IMR-90 (cell line): ENCODE measurements at regions not wholly inside any gene's neighbourhood (a gene's known extent, or its start where the extent isn't known, plus 50 kb on each side); places are given as distances from the start of the nearest gene placed in this dataset.

ENCODE experiments used
- ATAC-seq: fragments of 200-7000 bp; cut with Tn5 transposase; 2 replicates; pipeline ENCODE4 v1.9.1; 2020; ENCODE audit warnings: low read depth, mild to moderate bottlenecking, moderate library complexity
- BruUV-seq: library from RNA; stranded (reverse); fragments of 400-500 nt; replicated peaks from 2 replicates; lab custom pipeline; 2021; lab: Mats Ljungman, UMichigan
- CTCF ChIA-PET: fragments of 300-600 bp; formaldehyde crosslinking; extraction: SDS; loops from one replicate; lab custom pipeline; 2021; ENCODE audit warnings: antibody characterized with exemption; lab: Yijun Ruan, JAX
- POLR2A ChIA-PET: fragments of 300-600 bp; sonication (Branson Sonifier 250); formaldehyde crosslinking; loops from one replicate; lab custom pipeline; 2022; ENCODE audit warnings: antibody characterized with exemption; ENCODE audit not compliant: unreplicated experiment; lab: Charles Lee
- DNase-seq: peaks from one replicate; pipeline ENCODE4 v3.0.0; 2013
- H2AFZ ChIP-seq: replicated peaks from 2 replicates; pipeline ENCODE3; 2013; ENCODE audit warnings: low read length, mild to moderate bottlenecking; ENCODE audit not compliant: poor library complexity
- H2AK5ac ChIP-seq: 2 replicates; pipeline ENCODE4 v1.6.1; 2013; ENCODE audit warnings: low read depth, low read length, inconsistent platforms
- H2AK9ac ChIP-seq: replicated peaks from 2 replicates; pipeline ENCODE3; 2013; ENCODE audit warnings: mild to moderate bottlenecking, low read depth, low read length, moderate library complexity; ENCODE audit not compliant: poor library complexity
- H2BK120ac ChIP-seq: 2 replicates; pipeline ENCODE4 v1.6.1; 2013; ENCODE audit warnings: low read depth, low read length, inconsistent platforms
- H2BK15ac ChIP-seq: 3 replicates; pipeline ENCODE4 v1.6.1; 2013; ENCODE audit warnings: low read depth, low read length, inconsistent platforms
- H2BK20ac ChIP-seq: 2 replicates; pipeline ENCODE4 v1.6.1; 2013; ENCODE audit warnings: low read depth, mild to moderate bottlenecking, inconsistent platforms, low read length, moderate library complexity
- H2BK5ac ChIP-seq: 2 replicates; pipeline ENCODE4 v1.6.1; 2013; ENCODE audit warnings: mild to moderate bottlenecking, low read depth, low read length, inconsistent platforms; ENCODE audit not compliant: poor library complexity, severe bottlenecking
- H3K14ac ChIP-seq: replicated peaks from 2 replicates; pipeline ENCODE4 v1.6.1; 2013; ENCODE audit warnings: low read depth, low read length, inconsistent platforms
- H3K18ac ChIP-seq: 2 replicates; pipeline ENCODE4 v1.6.1; 2013; ENCODE audit warnings: low read depth, low read length, control low read depth
- H3K23ac ChIP-seq: 2 replicates; pipeline ENCODE4 v1.6.1; 2013; ENCODE audit warnings: low read depth, low read length, inconsistent platforms
- H3K27ac ChIP-seq: 2 replicates; pipeline ENCODE4 v1.5.1; 2013; ENCODE audit warnings: mild to moderate bottlenecking, control low read depth, low read length; ENCODE audit not compliant: insufficient read depth
- H3K27me3 ChIP-seq: 2 replicates; pipeline ENCODE4 v1.6.1; 2013; ENCODE audit warnings: low read length; ENCODE audit not compliant: control insufficient read depth, insufficient read depth
- H3K36me3 ChIP-seq: 2 replicates; pipeline ENCODE4 v1.6.1; 2013; ENCODE audit warnings: low read length, mixed read lengths; ENCODE audit not compliant: control insufficient read depth, insufficient read depth
- H3K4ac ChIP-seq: 2 replicates; pipeline ENCODE4 v1.6.1; 2013; ENCODE audit warnings: low read depth, low read length, inconsistent platforms
- H3K4me1 ChIP-seq: 2 replicates; pipeline ENCODE4 v1.6.1; 2013; ENCODE audit warnings: low read length, mixed read lengths; ENCODE audit not compliant: control insufficient read depth, insufficient read depth
- H3K4me2 ChIP-seq: 2 replicates; pipeline ENCODE4 v1.6.1; 2013; ENCODE audit warnings: low read depth, mild to moderate bottlenecking, control low read depth, low read length, moderate library complexity
- H3K4me3 ChIP-seq: 2 replicates; pipeline ENCODE4 v1.5.1; 2013; ENCODE audit warnings: low read depth, mild to moderate bottlenecking, control low read depth, low read length, moderate library complexity; ENCODE audit not compliant: insufficient read depth
- H3K56ac ChIP-seq: 2 replicates; pipeline ENCODE4 v1.6.1; 2013; ENCODE audit warnings: low read length, inconsistent platforms; ENCODE audit not compliant: insufficient read depth; ENCODE audit errors: extremely low read depth
- H3K79me1 ChIP-seq, 2 experiments: 2 replicates each; pipeline ENCODE4 v1.6.1; 2013; ENCODE audit warnings: low read length in 2 of 2, inconsistent platforms in 1 of 2, low read depth in 1 of 2
- H3K9ac ChIP-seq: 2 replicates; pipeline ENCODE4 v1.6.1; 2013; ENCODE audit warnings: low read depth, low read length, control low read depth
- H3K9me1 ChIP-seq: 2 replicates; pipeline ENCODE4 v1.6.1; 2013; ENCODE audit warnings: low read length, inconsistent platforms; ENCODE audit not compliant: insufficient read depth
- H3K9me3 ChIP-seq: 2 replicates; pipeline ENCODE4 v1.6.1; 2013; ENCODE audit warnings: low read length; ENCODE audit not compliant: control insufficient read depth, insufficient read depth
- H4K20me1 ChIP-seq: 2 replicates; pipeline ENCODE4 v1.6.1; 2013; ENCODE audit warnings: low read length, inconsistent platforms; ENCODE audit not compliant: insufficient read depth
- H4K5ac ChIP-seq: 2 replicates; pipeline ENCODE4 v1.6.1; 2013; ENCODE audit warnings: mild to moderate bottlenecking, low read depth, low read length, control low read depth
- H4K8ac ChIP-seq, 2 experiments: 2 replicates each; pipeline ENCODE4 v1.6.1; 2013; ENCODE audit warnings: low read depth in 2 of 2, low read length in 2 of 2, control low read depth in 1 of 2, inconsistent platforms in 1 of 2
- H4K91ac ChIP-seq: 2 replicates; pipeline ENCODE4 v1.6.1; 2013; ENCODE audit warnings: low read depth, low read length, inconsistent platforms; ENCODE audit not compliant: insufficient read depth
- NFE2L2 ChIP-seq: fragments of 150-350 bp; IDR thresholded peaks from 2 replicates; pipeline ENCODE4 v1.6.1; 2016; ENCODE audit warnings: low read depth, mild to moderate bottlenecking, low read length
- WGBS, 2 experiments: methylation state at CpG; one replicate each; pipeline versions ENCODE4 v1.1.5 to v1.1.7; 2013; ENCODE audit warnings: missing lambda C conversion rate in 2 of 2; ENCODE audit not compliant: insufficient read length in 1 of 2; ENCODE audit errors: extremely low coverage in 2 of 2; 5-methylcytosine and 5-hydroxymethylcytosine counted together
- dilution Hi-C: fragments of 300-500 bp; cut with HindIII; formaldehyde crosslinking; loops from one replicate; pipeline ENCODE4 v1.14.3; 2018; ENCODE audit warnings: low sequenced_read_pairs; ENCODE audit not compliant: unreplicated experiment
- in situ Hi-C: fragments of 300-500 bp; cut with MboI; formaldehyde crosslinking; loops from 3 replicates; pipeline ENCODE4 v1.14.3; 2019; ENCODE audit warnings: low sequenced_read_pairs, inconsistent platforms, mixed read lengths
- intact Hi-C: fragments of 100-400 bp; cut with micrococcal nuclease; formaldehyde crosslinking; loops from 2 replicates; pipeline ENCODE4 v1.10.0; 2022

- Histone ChIP-seq H3K4me1 (no peaks in the 10 kb centered on the region), H3K4ac (no peak overlapping the region), H3K4me3 (no peak overlapping the region), H3K4me2 (no peak overlapping the region), H2BK20ac (no peak overlapping the region), H2BK15ac (no peak overlapping the region), H4K8ac (no peak overlapping the region), H2BK120ac (no peak overlapping the region), H4K91ac (no peak overlapping the region), H3K56ac (no peak overlapping the region), H3K14ac (no peak overlapping the region), H2AK5ac (no peak overlapping the region), H3K9me3 (no peaks in the 10 kb centered on the region), H3K36me3 (no peaks in the 10 kb centered on the region), H3K18ac (no peak overlapping the region), H2BK5ac (no peak overlapping the region), H3K79me1 (no peaks in the 10 kb centered on the region), H3K27ac (no peak overlapping the region), H3K9ac (no peak overlapping the region), H2AK9ac (no peak overlapping the region), H3K9me1 (no peaks in the 10 kb centered on the region), H3K23ac (no peak overlapping the region), H4K20me1 (no peaks in the 10 kb centered on the region), H2AFZ (no peak overlapping the region), H3K27me3 (no peaks in the 10 kb centered on the region), H4K5ac (no peak overlapping the region)
- ChIA-PET CTCF (no interaction called here), POLR2A (no interaction called here)
- intact Hi-C loops = no loop called here
- dilution Hi-C loops = no loop called here
- in situ Hi-C loops = no loop called here
- no peak for TF ChIP-seq NFE2L2
- no TSS peak for BruUV-seq
- no CpG with 5 or more reads among the region's 3 CpGs for WGBS, 2 experiments
- ATAC-seq = no peak
- DNase-seq = no peak
Observed at GRCh38 chr6:48200869-48201390, 89.9 kb upstream of the PTCHD4 start.
